ENCODE measurements at regions not wholly inside any gene's neighbourhood (a gene's known extent, or its start where the extent isn't known, plus 50 kb on each side); places are given as distances from the start of the nearest gene placed in this dataset.

DNA sequence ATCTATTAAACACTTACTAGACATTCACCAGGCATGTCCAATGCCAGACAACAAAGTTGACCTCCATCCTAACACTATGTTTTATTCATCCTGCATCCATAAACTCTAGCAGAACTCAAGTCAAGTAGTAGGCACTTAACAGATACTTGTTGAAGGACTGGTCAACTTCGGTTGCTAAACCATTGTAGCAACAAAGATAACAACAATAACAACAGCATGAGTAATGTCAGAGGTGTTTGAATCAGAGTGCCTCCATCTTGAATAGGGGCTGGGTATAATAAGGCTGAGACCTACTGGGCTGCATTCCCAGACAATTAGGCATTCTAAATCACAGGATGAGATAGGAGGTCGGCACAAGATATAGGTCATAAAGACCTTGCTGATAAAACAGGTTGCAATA, 180.5 kb upstream of the ZNF462 start:
- TF ChIP-seq TAF1 (IDR thresholded peaks at IDR 0.05; ENCODE audit: low read depth) (no peak), EP300 (IDR thresholded peaks at IDR 0.05; ENCODE audit: borderline replicate concordance) (no peak), REST (IDR thresholded peaks at IDR 0.05; ENCODE audit: low read depth) (no peak), FOXM1 (IDR thresholded peaks at IDR 0.05; ENCODE audit: borderline replicate concordance, low read depth) (no peak), RAD21 (IDR thresholded peaks at IDR 0.05; ENCODE audit: low read depth) (no peak), NFIC (IDR thresholded peaks at IDR 0.05) (no peak), USF1 (IDR thresholded peaks at IDR 0.05) (no peak), CREB1 (IDR thresholded peaks at IDR 0.05; ENCODE audit: low read depth) (no peak), CEBPB (IDR thresholded peaks at IDR 0.05) (no peak), TEAD4 (IDR thresholded peaks at IDR 0.05) (no peak), EGR1 (IDR thresholded peaks at IDR 0.05) (no peak), YY1 (IDR thresholded peaks at IDR 0.05; ENCODE audit: low read depth) (no peak)
- TF ChIP-seq, protein P1, sequence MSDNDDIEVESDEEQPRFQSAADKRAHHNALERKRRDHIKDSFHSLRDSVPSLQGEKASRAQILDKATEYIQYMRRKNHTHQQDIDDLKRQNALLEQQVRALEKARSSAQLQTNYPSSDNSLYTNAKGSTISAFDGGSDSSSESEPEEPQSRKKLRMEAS (IDR thresholded peaks at IDR 0.05) = no peak
